Activated CD8-positive, alpha-beta memory T cell treated with anti-CD3 and anti-CD28 coated beads for 24 hours (primary cell): ENCODE measurements at regions not wholly inside any gene's neighbourhood (a gene's known extent, or its start where the extent isn't known, plus 50 kb on each side); places are given as distances from the start of the nearest gene placed in this dataset.

Experiments used
- DNase-seq: peaks from one replicate; pipeline ENCODE4 v3.0.0-alpha.2; 2020

DNA sequence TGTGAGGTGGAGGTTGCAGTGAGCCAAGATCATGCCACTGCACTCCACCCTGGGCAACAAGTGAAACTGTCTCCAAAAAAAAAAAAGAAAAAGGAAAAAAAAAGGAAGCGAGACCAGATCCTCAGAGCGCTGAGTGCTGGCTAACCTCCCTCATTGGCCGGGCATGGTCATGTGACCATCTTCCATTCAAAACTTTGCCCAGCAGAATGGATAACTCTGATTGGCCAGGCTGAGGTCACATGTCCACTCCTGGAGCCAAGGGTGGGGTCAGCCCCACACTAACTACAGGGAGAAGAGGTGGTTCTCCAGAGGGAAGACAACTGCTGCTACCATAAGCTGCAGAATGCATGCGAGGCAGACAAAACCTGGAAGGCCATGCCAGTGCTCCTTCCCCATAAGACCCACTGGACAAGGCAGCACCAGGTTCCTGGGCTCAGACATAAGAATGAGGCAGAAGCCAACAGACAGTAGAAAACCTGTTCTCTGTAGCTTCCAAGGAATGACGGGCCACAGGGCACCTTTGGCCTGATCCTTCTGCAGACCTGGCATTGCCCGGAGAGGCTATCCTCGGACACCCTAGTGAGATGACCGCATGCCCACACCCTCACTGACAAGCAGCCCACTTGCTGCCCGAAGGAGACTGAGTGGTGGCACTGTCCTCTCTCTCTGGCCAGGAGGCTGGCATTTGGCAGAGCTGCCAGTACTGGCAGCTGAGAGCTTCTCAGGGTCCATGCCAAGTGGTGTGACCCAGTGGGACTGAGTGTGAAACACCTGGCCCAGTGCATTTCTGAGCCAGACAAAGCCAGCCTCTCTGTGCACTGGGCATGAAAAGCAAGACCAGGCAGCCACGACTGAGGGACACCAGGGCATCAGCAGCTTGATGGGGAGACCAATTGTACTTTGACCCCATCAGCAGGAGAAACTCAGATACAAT is 311.9 kb upstream of the SULF2 start:
- no peak for DNase-seq

DNA sequence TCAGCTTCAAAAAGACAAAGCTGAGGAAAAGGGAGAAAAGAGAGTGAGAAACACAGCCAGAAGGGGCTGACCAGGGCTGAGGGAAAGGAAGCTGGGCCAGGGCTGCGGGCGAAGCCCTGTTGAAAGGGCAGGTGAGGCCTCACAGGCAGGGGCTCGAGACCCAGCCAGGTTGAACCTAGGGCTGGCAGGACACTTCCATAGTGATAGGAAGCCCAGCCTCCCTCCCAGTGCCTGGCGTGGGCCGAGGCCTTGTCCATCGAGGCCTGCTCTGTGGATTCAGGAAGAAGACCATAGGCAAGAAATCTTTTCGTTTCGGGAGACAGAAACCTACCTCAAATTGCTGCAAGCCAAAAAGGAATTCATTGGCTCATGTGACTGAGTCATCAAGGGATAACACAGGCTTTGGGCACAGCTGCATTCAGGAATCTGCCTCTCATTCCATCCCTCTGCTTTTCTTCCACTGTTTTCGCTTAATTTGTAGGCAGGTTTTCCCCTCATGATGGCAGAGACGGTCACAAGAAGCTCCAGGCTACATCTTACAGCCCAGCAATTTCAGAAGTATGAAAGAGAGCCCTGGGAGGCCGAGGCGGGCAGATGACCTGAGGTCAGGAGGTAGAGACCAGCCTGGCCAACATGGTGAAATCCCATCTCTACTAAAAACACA is 311.1 kb upstream of the SULF2 start:
- no peak for DNase-seq

DNA sequence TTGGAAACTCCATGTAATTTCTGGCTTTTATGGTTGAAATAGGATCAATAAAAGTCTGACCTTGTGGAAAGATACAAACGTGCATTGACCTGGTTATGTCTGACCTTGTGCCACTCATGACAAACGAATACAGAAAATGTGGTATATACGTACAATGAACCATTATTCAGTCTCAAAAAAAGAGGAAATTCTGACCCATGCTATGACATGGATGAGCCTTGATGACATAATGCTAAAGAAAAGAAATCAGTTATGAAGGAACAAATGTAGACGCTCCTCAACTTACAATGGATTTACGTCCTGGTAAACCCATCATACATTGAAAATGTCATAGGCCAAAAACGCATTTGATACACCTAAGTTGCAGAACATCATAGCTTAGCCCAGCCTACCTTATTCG is 309.7 kb upstream of the SULF2 start:
- no peak for DNase-seq

DNA sequence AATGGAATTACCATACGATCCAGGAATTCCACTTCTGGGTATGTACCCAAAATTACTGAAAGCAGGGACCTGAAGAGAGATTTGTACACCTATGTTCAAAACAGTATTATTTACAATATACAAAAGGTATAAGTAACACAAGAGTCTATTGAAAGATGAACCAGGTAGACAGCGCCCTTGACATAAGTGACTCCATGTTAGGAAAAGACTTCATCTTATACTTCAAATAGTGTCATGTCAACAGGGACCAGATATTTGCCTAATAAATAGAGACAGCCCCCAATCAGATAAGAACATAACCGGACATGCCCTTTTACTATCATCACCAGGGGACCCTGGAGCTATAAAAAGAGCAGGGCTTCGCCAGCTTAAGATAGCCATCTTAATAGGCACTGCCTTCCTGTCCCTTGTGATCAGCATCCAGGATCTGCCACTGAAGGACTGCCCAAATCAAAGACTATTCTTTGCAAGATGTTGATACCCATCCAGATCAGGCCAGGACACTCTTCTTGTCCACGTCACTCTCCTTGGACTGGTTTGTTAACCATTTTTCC is 309.0 kb upstream of the SULF2 start:
- no peak for DNase-seq

DNA sequence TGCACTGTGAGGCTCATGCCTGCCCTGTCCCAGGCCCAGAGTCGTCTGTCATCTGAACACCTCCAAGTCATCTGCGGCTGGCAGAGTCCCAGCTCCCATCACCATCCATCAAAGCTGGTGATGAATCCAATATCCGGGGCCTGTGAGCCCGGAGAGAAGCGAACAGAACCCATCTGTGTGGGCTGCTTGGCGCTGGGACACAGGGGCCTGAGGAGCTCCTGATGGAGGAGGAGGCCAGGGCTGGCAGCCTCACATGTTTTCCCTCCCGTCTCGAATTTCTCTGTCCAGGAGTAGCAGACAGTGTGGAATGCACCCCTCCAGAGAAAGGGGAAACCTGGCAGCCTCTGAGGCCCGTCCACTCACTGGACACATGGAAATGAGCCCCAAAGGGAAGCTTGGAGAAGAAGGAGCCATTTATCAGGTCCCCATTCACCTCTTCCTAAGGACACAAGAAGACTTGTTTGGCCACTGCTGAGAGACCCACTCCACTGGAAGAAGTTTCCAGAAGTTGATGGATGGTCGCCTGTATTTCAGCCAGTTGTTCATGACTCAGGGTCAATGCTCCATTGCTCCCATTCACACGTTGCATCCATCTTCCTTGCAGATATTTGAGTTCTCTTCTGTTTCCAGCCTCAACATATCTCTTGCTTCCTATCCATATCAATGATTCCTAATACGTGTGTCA is 307.5 kb upstream of the SULF2 start:
- DNase-seq: no peak

DNA sequence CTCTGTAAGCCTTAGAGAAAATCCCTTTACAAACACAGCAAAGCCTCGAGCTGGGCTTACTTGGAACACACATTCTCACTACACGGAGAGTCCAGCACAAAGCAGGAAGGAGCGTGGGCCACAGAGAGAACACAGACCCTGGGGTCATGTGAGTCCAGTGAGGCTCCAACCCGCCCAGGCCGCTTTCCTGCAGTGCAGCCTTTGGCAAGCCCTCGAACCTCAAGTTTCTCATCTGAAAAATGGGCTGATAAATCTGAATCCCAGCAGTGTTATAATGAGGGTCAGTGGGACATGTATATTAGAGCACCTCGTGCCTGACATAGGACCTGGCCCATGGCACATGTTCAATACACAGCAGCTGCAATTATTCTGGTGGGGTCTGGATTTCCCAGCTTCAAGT is 305.5 kb upstream of the SULF2 start:
- no peak for DNase-seq

DNA sequence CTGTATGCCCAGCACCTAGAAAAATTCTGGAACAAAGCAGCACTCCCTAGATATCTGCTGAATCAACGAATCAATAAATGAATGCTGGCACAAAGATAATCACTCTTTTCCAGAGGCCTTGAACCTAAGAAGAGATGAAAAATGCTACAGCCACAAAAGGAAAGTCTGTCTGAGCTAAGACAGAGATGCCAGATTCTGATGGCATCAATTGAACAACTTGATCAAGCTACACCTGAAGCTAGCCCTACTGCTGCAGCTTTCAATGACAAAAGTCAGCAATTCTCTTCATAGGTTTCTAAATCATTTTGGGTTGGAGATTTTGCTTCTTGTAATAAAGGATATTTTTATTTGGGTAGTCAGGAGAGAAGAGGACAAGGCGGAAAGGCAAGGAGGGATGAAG is 305.0 kb upstream of the SULF2 start:
- no peak for DNase-seq

DNA sequence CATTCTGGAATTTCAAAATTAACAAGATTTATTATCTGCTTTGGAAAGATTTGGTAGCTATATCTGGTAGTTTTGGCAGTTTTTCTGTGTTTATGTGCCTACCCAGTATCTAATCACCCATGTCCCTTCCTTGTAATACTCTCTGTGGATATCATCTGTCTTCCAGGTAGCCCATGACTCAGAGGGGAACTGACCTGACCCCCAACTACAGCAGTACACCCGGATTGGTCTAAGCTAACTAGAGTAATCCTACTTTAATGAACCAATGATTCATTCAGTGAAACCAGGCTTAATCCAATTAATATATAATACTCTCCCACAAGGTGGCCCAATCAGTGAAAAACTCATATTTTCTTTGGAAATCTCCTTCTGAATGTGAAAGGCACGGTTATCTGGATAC is 295.3 kb upstream of the SULF2 start:
- DNase-seq: no peak

DNA sequence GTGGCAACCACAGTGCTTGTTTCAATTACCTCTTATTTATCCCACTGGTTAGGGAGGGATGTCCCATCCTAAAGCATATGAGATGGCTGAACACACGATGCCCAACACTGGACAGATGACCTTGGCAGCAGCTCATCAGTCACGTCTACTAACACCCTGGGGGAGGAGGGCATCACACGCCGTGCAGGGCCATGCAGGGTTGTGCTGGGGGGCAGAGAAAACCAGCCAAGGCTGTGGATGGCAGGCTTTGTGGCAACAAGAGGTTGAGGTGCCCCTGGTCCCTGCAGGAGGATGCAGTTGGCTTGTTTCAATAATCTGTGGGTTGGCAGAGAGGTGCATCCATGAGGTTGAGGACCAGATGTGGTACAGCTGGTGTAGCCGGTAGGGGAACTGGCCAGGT is 293.7 kb upstream of the SULF2 start:
- DNase-seq: no peak

DNA sequence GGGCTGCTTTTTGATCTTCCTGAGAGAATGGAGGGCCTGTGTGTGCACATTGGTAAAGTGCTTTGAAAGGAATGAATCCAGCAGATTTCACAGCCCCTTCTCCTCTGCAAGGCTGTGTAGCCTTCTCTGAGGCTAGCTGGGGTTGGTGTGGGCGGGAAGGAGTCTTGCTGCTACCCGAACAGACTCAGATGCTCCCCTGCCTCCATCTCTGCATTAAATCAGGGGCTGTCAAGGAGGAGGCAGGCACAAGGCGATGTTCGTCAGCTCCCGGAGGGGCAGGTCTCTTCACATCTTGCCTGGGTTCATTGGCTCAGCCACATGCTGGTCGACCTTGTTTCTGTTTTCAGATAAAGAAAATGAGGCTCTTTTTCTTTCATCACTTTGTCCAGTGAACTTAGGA is 291.5 kb upstream of the SULF2 start:
- no peak for DNase-seq

DNA sequence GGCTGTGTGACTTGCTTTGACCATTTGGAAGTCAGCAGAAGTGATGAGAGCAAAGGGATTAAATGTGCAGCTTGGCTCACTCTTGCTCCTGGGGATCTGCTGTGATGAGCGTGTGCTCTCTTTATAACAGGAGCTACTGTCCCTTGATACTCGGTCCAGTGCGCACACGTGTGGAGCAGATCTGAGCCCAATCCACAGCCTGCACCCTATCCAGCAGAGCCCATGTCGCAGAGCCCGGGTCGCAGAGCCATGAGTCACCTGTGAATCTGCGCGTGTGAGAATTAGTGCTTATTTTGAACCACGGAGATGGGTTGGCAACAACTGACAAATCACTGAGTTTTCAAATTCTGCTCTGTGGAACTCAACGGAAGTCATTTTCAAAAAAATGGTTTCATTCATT is 291.0 kb upstream of the SULF2 start:
- DNase-seq: no peak

DNA sequence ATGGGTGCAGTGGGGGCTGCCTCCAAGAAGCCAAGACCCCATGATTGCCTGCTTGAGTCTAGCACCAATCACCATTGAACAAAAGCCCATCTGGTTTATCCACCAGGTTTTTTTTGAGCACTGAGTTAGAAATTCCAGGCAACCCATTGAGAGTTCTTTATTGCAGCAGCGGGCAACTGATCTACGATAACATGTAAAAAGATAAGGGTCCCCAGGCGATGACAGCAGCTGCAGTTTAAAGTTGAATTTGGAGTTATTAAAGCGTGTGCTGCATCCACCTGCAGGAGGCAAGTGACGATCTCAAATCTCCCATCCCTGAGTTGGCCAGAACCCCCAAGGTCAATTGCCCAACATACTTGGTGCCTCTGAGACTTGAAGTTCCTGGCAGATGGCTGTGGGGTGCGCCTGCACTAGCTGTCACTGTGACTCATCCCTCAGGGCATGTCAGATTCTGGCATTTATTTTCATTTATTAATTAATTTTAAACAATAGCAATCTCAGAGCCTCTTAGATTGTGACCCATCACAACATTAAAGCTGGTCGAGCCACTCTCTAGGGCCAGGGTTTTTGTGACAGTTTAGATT is 290.4 kb upstream of the SULF2 start:
- DNase-seq: no peak

DNA sequence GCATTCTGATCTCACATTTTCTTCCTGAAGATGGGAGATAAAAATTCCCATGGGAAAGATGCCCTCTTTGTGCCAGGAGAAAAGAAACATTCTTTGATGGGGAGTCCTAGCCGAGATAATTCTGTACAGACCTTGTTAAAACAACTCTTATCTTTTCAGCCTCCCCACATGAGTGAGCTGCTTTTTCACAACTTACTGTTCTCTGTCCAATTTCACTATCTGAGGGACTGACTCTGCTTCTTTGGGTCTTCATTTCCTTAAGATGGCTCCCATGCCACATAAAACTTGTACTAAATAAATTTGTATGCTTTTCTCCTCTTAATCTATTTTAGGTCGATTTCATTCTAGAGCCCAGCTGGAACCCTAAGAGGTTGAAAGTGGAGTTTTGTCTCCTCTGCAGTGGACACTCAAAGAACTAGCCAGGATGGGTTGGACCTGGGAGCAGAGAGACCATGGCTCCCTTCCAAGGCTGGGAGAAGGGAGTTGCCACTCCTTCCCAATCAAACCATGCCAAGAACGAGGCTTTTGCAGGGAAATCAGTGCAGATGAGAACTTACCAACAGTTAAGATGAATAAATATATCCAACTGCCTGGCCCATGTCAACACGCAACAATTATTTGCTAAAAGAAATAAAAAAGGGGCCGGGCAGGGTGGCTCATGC is 285.8 kb upstream of the SULF2 start:
- DNase-seq: no peak

DNA sequence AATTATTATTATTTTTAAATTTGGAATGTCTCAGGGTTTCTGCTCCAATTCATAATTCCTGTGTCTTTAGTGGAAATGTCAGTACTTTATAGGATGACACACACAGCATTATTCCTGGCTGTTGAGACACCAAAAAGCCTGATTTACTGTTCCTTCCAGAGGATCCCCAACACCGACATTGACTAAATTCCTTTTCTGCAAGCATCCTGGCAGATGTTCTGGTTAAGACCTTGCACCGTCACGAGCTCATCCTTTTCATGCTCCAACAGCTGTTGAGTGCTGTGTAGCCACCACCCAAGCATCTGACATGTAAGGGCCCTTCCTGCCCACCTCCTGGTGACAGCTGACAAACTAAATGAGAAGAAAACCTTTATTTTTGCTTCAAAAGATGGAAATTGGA is 284.3 kb upstream of the SULF2 start:
- DNase-seq: no peak

DNA sequence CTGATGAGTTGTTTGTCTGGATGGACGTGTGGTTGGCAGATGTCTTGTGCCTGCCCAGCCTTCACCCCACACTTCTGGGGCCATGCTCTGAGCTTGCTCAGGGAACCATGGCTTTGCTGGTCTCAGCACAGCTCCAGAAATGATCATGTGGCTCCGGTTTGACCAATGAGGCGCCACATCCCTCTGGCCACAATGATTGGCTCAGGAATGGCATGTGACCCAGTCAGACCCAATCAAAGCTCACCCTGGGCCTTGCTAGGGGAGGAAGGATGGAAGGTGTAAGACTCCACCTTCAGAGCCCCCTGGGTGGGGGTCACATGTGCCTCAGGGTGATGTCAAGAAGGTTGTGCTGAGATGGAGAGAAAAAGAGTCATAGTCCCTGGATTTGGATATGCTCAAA is 281.6 kb upstream of the SULF2 start:
- DNase-seq: no peak

DNA sequence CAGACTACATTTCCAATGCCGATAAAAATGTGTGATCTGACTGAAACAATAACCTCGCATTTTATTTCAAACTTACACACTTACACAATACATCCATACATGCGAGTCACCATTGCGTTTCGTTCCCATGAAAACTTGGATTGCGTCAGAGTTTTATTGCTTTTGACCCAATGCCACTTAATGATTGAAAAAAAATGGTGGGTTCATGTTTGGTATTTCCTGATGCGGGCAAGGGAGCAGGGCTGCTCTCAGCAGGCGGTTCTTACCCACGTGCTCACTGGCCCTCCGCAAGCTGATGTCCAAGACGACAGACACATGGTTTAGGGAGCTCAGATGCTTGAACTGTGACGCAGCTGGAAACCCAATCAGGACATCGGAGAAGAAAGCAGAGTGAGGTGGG is 281.0 kb upstream of the SULF2 start:
- DNase-seq: no peak

DNA sequence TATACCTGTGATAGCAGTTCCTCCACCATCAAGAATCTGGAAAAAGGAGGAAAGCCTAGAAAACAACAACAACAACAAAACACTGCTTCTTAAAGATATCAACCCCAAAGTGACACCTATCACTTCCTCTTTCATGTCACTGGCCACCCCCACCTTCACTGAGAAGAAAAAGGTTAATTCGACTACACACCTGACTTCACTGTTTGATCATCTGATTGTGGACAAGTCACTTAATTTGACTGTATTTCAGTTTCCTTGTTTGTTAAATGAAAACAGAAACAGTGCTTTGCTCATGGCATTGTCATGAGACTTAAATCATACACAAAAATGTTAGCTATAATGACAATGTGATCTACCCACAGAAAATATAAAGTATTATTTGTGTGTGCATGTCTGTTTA is 280.6 kb upstream of the SULF2 start:
- no peak for DNase-seq

DNA sequence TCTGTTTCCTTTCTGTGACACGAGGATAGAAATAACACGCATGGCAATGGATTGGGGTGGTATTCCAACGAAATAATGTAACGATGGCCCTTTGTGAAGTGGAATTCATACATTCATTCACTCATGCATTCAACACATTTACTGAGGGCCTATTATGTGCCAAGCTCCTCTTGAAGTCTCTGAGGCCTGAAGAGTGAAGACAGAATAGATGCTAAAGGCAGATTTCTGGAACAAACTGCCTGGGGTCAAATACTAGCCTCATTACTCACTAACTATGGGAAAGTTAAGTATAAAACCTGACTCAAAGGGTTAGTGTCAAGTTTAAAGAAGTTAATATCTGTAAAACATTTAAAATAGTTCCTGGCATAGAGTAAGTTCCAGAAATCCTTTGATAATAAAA is 279.6 kb upstream of the SULF2 start:
- DNase-seq: no peak

DNA sequence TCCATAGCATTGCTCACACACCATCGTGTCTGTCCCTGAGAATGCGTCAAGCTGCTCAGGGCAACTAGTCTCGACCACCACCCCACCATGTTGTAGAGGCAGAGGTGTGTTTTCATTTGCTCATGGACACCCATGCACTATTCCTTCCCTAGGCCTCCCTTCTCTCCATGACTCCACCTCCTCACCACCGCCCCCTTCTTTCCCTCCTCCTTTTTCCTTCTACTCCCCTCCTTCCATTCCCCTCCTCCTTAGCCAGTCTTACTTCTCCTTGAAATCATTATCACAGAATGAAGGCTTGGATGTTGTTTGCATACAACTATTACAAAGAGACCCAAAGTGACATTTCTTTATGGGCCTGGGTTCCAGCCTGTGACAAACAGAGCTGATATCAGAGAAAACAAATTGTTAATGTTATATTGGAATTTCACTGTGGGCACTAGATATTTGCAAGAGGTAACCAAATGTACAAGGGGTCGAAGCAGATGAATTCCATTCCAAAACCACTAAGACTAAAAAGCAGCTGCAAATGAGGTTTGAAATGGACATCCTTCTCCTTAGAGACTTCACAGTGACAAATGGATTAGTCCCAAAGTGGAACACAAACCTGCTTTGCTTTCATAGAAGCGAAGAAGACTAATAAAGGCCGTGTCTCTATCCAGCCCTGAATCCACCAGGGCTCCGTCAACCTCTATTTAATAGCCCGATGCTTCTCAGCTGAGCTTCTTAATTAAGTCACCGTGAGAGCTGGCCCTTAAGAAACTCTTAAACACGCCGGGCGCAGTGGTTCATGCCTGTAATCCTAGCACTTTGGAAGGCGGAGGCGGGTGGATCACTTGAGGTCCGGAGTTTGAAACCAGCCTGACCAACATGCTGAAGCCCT is 275.8 kb upstream of the SULF2 start:
- DNase-seq: no peak

DNA sequence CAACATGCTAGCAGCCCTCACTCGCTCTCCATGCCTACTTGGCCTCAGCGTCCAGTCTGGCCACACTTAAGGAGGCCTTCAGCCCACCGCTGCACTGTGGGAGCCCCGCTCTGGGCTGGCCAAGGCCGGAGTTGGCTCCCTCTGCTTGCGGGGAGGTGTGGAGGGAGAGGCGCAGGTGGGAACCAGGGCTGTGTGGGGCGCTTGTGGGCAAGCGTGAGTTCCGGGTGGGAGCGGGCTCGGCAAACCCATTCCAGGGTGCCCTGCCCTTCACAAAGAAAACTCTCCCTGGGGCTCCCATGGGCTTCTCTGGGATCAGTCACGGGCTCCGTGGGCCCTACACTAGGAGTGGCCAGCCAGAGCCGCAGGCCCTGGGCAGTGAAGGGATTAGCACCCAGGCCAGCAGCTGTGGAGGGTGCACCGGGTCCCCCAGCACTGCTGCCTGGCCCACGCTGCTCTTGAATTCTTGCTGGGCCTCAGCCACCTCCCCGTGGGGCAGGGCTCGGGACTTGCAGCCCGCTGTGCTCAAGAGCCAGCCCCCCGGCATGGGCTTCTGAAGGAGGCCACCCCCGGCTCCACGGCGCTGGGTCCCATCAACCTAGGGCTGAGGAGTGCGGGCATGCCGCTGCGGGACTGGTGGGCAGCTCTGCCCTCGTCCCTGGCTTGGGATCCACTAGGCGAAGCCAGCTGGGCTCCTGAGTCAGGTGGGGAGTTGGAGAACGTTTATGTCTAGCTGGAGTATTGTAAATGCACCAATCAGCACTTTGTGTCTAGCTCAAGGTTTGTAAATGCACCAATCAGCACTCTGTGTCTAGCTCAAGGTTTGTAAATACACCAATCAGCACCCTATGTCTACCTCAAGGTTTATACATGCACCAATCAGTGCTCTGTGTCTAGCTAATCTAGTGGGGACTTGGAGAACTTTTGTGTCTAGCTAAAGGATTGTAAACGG is 273.6 kb upstream of the SULF2 start:
- DNase-seq: no peak
